Activated T-helper 1 cell treated with anti-CD3 and anti-CD28 coated beads, Interleukin-12 subunit alpha, Interleukin-12 subunit beta, Interleukin-2, Interleukin-4 antibody, amounts not matched to agents 30 ng/mL and 10 ng/mL and 1 ng/mL, durations not matched to agents 14 hours and 24 hours and 36 hours (primary cell): ENCODE measurements at regions not wholly inside any gene's neighbourhood (a gene's known extent, or its start where the extent isn't known, plus 50 kb on each side); places are given as distances from the start of the nearest gene placed in this dataset.

ENCODE experiments used
- DNase-seq: peaks from one replicate; pipeline ENCODE4 v3.0.0; 2021; ENCODE audit warnings: low spot score
- H3K27ac Mint-ChIP-seq: one replicate; pipeline ENCODE4 v1.8.0; 2021; ENCODE audit warnings: mild to moderate bottlenecking, mixed read lengths
- H3K27me3 Mint-ChIP-seq: one replicate; pipeline ENCODE4 v1.8.0; 2022; ENCODE audit warnings: mild to moderate bottlenecking, moderate library complexity, mixed read lengths; ENCODE audit not compliant: insufficient read depth
- H3K36me3 Mint-ChIP-seq: one replicate; pipeline ENCODE4 v1.8.0; 2021; ENCODE audit warnings: low read depth, mixed read lengths
- H3K4me1 Mint-ChIP-seq: one replicate; pipeline ENCODE4 v1.8.0; 2021; ENCODE audit warnings: low read depth, mixed read lengths
- H3K4me3 Mint-ChIP-seq: one replicate; pipeline ENCODE4 v1.8.0; 2021; ENCODE audit warnings: mild to moderate bottlenecking, moderate library complexity, mixed read lengths
- H3K9me3 Mint-ChIP-seq: one replicate; pipeline ENCODE4 v1.8.0; 2021; ENCODE audit warnings: mixed read lengths
- intact Hi-C: fragments of 100-400 bp; cut with micrococcal nuclease; formaldehyde crosslinking; loops from one replicate; pipeline ENCODE4 v1.15.1; 2024

DNA sequence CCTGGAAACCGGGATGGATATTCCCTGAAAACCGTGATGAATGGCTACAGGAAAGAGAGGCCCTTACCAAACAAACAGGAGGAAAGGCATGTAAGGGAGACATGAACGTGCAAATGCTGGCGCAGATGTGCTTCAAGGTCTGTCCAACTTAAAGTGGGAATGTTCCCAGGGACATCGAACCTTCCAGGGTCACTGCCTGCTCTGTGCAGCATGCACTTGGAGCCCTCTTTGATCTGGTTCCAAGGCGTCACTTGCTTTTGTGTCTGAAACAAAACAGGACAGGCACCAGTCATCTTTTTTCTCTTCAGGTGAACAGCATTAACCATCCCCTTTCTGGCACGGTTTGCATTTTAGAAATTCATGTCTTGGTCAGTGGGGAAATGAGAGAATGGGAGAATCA is 479.4 kb downstream of the RASEF start:
- Mint-ChIP-seq H3K27me3 (no peaks in the 10 kb centered on the region), H3K36me3 (no peaks in the 10 kb centered on the region), H3K9me3 (peaks cover 7% of the 10 kb centered on the region), H3K27ac (no peak overlapping the region), H3K4me1 (no peaks in the 10 kb centered on the region), H3K4me3 (no peak overlapping the region)
- no peak for DNase-seq
- intact Hi-C loops = no loop called here

DNA sequence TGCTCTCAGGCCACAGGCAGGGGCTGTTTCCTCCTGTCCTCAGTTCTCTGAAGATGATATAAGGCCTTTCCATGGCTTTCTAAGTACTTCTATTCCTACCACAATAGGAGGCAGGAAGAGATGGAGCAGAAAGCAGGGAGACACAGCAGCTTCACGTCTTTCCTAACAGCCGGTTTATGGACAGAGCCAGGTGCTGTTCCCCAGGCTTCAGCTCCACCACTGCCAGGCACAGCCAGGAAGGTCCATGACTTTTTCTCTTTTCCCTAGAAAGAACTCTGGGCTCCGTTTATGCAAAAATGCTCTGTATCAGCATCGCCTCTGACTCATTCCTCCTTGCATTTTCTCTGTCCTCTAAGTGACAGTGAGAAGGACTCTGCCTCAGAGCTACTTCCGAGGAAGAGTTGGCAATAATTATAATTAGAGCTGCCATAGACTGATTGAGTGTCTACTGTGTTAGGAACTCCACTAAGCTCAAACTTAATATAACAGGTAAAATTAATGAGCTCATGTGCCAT is 478.5 kb downstream of the RASEF start:
- H3K27ac Mint-ChIP-seq = no peak overlapping the region
- no peaks in the 10 kb centered on the region for H3K4me1 Mint-ChIP-seq
- H3K4me3 Mint-ChIP-seq = no peak overlapping the region
- no peaks in the 10 kb centered on the region for H3K27me3 Mint-ChIP-seq
- intact Hi-C loops = no loop called here
- H3K36me3 Mint-ChIP-seq = no peaks in the 10 kb centered on the region
- peaks cover 4% of the 10 kb centered on the region for H3K9me3 Mint-ChIP-seq
- DNase-seq = no peak

DNA sequence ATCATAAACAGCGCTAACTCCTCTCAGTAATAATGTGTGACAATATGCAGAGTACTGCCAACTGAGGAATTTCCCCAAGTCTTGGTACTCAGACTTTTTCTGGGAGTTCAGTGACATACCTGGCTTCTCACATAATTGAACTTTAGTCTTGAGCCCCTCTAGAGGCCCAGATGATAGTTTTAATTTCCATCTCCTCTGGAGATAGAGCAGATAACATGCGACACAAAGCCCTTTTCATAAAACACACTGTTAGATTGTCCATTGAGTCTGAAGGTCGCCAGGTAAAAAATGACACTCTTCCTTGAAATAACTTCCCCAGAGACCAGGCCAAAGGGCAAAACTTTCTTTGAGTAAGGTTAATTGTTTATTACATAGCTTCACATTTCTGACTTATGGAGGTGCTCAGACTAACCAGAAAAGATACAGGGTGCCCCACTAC is 476.0 kb downstream of the RASEF start:
- no peaks in the 10 kb centered on the region for H3K4me1 Mint-ChIP-seq
- no peaks in the 10 kb centered on the region for H3K36me3 Mint-ChIP-seq
- H3K27me3 Mint-ChIP-seq = no peaks in the 10 kb centered on the region
- H3K27ac Mint-ChIP-seq = no peak overlapping the region
- H3K9me3 Mint-ChIP-seq = peaks cover 3% of the 10 kb centered on the region
- DNase-seq = no peak
- H3K4me3 Mint-ChIP-seq = no peak overlapping the region
- intact Hi-C loops = no loop called here

DNA sequence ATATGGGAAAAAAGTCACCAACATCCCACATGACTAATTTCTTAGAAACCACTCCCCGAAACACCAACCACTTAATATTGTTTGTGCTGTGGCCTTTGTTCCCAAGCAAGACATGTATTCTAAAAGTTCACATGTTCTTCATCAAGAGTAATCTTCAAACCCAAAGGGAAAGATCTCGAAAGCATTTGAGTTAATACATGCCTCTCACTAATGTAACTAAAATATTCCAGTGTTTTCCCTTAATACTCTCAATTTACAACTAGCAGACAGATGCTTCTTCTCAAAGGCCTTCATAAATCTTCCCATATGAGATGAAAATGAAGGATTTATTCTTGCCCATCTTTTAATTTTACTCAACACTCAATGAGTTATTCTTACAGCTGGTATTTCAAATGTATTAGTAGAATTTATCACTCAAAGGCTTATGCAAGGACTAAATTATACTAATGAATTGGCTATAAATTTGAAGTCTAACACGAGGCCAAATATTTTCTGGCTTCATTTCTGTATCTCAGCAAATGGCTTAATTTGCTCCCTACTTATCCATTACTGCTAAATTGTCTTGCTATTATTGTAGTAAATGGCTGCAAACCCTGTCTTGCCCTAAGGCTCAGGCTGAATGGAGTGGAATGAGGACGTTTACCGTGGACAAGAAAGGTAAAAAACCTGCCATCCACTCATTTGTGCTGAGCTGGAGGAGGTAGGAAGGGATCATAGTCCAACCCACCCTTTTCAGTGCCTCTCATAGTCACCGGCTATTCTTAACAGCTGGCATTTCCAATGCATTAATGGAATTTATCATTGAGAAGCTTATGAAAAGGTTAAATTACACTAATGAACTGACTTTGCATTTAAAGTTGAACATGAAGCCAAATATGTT is 474.4 kb downstream of the RASEF start:
- H3K27me3 Mint-ChIP-seq = no peaks in the 10 kb centered on the region
- peaks cover 3% of the 10 kb centered on the region for H3K9me3 Mint-ChIP-seq
- no peak for DNase-seq
- no peaks in the 10 kb centered on the region for H3K36me3 Mint-ChIP-seq
- intact Hi-C loops = no loop called here
- H3K4me1 Mint-ChIP-seq = no peaks in the 10 kb centered on the region
- H3K4me3 Mint-ChIP-seq = no peak overlapping the region
- no peak overlapping the region for H3K27ac Mint-ChIP-seq

DNA sequence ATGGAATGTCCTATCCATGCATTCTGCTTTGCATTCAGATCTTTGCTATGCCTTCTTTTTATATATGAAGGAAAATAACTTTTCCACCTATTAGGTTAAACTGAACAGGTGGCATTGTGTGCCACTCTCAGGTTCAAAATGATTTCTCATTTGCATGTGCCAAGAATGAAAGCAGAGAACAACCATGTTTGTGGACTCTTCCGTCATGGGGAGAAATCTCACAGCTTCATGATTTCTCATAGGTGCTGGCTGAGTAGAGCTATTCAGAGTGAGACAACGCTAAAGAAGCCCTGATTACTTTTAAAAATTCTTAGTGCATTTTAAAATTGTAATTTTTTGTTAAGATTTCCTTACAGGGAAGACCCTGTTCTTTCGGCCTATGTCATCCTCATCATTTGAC is 472.1 kb downstream of the RASEF start:
- Mint-ChIP-seq H3K36me3 (no peaks in the 10 kb centered on the region), H3K27me3 (no peaks in the 10 kb centered on the region), H3K4me1 (no peaks in the 10 kb centered on the region), H3K9me3 (no peaks in the 10 kb centered on the region), H3K27ac (no peak overlapping the region), H3K4me3 (no peak overlapping the region)
- DNase-seq = no peak
- intact Hi-C loops = no loop called here

DNA sequence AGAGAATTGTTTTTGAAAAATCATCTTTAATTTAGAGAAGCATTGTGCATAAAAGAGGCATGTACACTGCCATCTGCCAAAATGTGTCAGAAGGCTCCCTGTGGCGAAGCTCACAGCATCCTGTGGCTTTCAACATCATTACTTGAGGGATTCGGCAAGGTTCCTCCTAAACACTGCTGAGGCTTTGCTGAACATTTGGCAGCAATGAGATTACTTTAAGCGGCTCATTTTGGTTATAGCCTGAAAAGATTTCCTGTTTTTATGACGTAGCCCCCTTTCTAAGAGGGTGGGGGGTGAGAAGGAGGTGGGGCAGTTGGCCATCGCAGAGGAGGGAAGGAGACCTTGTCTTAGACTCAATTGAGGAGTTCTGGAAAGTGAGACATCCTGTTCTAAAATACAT is 469.4 kb downstream of the RASEF start:
- Mint-ChIP-seq H3K36me3 (no peaks in the 10 kb centered on the region), H3K4me3 (no peak overlapping the region), H3K4me1 (no peaks in the 10 kb centered on the region), H3K27me3 (no peaks in the 10 kb centered on the region), H3K27ac (no peak overlapping the region), H3K9me3 (no peaks in the 10 kb centered on the region)
- intact Hi-C loops = no loop called here
- no peak for DNase-seq

DNA sequence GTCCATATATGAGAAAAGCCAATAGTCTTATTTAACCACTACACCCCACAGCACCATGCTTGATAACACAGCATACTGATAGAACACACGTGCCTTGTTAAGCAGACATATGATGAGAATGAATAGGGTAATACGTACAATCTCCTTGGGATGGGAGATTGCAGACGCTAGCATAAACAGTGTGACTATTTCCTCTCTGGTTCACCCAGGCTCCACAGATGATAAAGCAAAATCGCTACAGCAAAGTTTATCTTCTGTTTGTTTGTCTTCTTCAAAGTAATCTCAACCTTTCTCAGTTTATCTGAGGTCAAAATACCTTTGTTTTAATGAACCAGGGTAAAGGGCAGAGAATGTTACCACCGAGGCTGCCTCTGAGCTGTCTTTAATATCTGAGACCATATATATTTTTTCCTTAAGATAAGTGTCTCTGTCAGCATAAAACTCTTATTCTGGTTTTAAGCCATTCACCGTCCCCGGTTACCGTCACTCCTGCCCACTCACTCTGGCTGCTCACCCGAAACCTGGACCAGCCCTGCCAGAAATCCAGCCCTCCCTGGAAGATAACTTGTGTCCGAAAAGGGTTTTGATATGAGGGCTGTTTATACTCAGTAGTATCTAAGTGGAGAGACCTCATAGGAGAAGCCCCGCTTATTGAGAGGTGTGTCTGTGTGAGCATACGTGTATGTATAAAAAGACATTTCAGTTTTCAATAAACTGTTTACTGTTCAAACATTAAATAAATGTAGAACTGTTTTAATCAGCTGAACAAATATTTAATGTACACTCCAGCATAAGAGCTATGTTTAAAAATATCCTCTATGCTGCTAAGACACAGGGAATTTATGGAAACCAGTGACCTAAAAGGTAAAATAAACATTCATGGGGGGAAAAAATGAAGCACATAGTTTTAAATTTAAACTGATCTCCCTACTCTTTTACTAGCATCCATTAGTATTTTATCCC is 465.4 kb downstream of the RASEF start:
- H3K27ac Mint-ChIP-seq = no peak overlapping the region
- H3K9me3 Mint-ChIP-seq = no peaks in the 10 kb centered on the region
- H3K36me3 Mint-ChIP-seq = no peaks in the 10 kb centered on the region
- no peaks in the 10 kb centered on the region for H3K27me3 Mint-ChIP-seq
- no peak overlapping the region for H3K4me3 Mint-ChIP-seq
- intact Hi-C loops = no loop called here
- no peak for DNase-seq
- H3K4me1 Mint-ChIP-seq = no peaks in the 10 kb centered on the region

DNA sequence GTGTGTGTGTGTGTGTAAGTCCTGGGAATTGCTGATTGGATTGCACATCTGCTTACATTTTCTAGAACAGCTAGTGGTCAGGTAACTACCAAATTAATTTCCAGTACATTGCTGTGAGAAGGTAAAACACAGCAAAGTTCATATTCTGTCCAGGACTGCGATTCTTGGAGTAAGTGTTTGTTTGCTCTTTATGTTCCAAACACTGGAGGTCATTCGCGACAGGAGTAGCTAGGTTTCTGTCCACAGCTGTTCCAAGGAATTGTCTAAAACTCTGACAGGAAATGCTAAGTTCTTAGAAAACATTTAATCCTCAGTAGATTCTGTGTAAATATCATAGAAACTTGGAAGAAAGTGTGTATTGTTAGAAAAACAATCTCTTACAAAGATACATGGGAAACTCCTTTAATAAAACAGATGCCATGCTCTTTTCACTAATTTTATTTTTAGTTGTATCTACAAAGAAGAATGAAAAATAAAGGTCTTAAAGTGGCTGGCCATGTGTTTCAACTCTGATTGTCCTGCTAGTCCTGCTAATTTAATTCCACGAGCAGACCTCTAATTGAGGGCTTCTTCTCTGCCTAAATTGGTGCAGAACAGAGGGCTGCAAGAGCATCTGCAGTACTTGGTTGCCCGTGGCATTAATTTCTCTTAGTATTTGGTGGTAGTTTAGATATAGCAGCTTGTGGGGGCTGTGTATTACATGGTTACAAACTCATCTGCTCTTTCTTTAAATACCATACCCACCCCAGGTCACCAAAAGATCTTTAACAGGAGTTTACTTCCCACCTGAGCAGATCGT is 464.5 kb downstream of the RASEF start:
- no peak for DNase-seq
- intact Hi-C loops = no loop called here
- Mint-ChIP-seq H3K4me3 (no peak overlapping the region), H3K27ac (no peak overlapping the region), H3K9me3 (no peaks in the 10 kb centered on the region), H3K27me3 (no peaks in the 10 kb centered on the region), H3K4me1 (no peaks in the 10 kb centered on the region), H3K36me3 (no peaks in the 10 kb centered on the region)

DNA sequence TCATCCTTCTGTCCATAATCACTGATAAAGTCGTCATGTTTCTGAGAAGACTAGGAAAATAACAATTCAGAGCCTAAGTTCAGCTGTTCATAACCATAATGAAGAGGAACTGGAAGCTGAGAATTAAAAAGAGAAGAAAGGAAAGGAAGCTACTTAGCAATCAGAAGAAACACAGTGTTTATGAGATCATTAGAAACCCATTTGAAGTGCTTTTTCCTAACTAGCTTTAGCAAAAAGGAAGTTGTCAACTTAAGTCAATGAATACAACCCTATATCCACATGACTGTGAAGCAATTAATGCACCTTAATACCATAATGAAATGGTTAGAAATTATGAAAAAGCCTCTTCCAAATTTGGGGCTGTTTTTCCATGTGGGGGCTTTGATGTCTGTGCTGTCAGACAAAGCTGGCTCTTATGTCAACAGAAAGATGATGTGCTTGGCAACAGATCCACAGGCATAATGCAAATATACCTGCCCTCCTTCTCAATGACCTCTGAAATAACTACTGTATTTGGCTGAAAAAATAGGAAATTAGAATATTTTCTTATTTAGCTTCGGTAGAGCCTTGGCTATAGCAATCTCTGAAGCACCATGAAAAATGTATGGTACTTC is 463.5 kb downstream of the RASEF start:
- Mint-ChIP-seq H3K36me3 (no peaks in the 10 kb centered on the region), H3K4me3 (no peak overlapping the region), H3K9me3 (no peaks in the 10 kb centered on the region), H3K27ac (no peak overlapping the region), H3K4me1 (no peaks in the 10 kb centered on the region), H3K27me3 (no peaks in the 10 kb centered on the region)
- no peak for DNase-seq
- intact Hi-C loops = no loop called here

DNA sequence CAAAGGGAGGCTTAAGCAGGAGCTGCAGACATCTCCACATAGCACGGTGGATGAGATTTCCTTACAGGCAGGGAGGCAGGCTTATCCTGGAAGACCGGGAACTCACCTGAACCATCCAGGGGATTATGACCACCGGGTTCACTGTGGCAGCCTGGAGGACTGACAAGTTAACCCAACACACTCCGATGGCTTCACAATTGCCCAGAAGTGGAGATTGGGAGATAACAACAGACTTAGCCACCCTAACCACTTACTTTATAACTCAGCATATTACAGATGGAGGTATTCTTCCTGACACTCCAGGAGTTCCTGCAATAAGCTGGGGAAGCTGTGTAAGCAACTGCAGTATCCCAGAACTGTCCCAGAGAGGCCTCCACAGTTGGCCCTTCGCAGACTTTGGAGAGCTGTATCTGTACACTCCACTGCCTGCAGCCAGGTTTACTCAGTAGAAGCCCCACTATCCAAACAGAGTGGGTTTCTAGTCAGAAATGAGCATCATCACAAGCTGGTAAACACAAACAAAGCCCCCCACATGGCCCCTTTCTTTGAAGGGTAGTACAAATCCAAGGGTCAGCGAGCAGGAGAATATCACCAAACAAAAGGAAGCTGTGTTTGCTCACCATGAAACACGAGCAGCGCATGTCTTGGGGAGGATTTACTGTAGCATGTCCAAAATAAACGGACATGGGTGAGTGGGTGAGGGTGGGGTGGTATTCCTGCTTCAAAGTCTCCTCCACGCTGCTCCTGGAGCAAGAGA is 462.2 kb downstream of the RASEF start:
- DNase-seq = no peak
- Mint-ChIP-seq H3K4me1 (no peaks in the 10 kb centered on the region), H3K27ac (no peak overlapping the region), H3K27me3 (no peaks in the 10 kb centered on the region), H3K9me3 (no peaks in the 10 kb centered on the region), H3K36me3 (no peaks in the 10 kb centered on the region), H3K4me3 (no peak overlapping the region)
- intact Hi-C loops = no loop called here

DNA sequence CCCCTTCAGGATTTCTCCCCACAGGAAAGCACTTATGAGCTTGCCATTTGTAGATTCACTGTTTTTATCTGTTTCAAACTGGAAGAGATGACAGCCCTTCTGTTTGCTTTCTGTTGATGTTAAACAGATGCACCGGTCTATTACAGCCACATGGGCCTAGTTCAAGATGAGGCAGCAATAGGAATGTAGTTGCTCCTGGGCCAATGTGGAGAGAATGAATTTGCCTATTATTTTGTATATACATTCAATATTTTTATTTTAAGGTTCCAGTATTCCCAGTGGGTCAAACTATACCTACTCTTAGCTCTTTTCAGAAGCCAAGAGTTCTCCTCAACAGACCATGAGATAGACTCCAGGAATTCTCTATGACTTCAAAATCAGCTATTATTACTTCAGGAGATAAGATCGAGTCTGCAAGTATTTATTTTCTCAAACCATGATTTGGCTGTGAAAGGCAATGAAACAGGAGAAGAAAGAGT is 461.6 kb downstream of the RASEF start:
- DNase-seq = no peak
- intact Hi-C loops = no loop called here
- Mint-ChIP-seq H3K9me3 (no peaks in the 10 kb centered on the region), H3K4me1 (no peaks in the 10 kb centered on the region), H3K36me3 (no peaks in the 10 kb centered on the region), H3K4me3 (no peak overlapping the region), H3K27ac (no peak overlapping the region), H3K27me3 (no peaks in the 10 kb centered on the region)
